ENCODE measurements at regions not wholly inside any gene's neighbourhood (a gene's known extent, or its start where the extent isn't known, plus 50 kb on each side); places are given as distances from the start of the nearest gene placed in this dataset.
"Not testable (repeated sequence)": the region's sequence is repeated elsewhere in the genome, so short reads cannot be mapped to it uniquely, and the experiment has no call there.

- DNase-seq (ENCODE audit: low spot score) = not testable (repeated sequence)
Measured at GRCh38 chr6:180091-180694, 112.1 kb upstream of the DUSP22 start.

DNA sequence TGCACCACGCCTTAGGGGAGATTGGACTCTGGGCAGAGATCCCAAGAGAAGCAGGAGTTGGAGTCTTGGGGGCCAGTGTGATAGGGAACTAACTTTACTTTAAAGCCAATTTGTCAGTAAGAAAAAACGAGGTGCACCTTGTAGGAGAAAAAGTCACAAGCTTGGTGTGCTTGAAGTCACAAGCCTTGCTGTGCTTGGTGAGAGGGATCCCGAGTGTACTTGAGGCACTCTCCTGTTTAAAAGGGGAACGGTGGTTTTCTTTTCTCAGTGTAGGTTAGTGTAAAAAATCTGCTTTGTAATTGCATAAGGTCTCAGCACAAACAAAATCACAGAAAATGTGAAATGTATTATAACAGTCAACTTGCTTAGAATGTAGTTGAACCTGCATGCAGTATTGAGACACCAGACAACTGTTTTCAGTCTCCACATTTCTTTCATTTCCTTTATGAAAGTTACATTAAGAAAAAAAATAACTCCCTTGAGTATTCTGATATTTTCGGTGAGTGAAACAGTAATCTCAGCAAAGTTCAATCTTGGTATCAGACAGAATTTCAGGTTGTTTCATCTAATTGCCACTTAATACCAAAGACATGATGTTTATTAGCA lies 111.1 kb upstream of the DUSP22 start:
- no peak for DNase-seq (ENCODE audit: low spot score)

- DNase-seq (ENCODE audit: low spot score) = no peak
Measured at GRCh38 chr6:183668-184067, 108.6 kb upstream of the DUSP22 start.

GRCh38 chr6:184161-184700 lies 108.1 kb upstream of the DUSP22 start:
- no peak for DNase-seq (ENCODE audit: low spot score)

DNA sequence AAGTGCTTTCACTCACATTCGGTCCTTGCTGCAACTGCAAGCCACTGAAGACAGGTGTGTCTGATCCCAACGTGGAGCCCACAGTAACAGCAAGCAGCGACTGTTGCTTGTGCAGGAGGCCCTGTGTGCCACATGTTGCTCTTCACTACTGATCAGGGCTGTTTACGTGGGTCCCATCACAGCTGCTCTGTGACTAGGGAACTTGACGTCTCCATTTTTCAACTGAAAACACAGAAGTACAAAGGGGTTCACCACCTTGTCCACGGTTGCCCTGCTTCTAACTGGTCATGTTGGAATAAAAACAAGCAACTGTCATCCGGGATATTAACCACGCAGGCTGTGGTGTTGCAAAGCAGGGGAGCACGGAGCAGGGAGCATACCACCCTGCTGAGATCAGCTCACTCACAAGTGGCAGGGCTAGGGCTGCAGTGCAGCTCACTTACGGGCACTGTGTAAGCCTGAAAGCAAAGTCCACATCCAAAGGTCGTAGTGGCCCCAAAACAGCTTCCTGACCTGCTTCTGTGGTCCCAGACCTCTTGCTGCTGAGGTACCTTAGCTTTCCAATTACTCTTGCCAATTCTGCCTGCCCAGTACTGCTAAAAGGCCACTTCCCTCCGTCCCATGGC lies 105.8 kb upstream of the DUSP22 start:
- no peak for DNase-seq (ENCODE audit: low spot score)

DNA sequence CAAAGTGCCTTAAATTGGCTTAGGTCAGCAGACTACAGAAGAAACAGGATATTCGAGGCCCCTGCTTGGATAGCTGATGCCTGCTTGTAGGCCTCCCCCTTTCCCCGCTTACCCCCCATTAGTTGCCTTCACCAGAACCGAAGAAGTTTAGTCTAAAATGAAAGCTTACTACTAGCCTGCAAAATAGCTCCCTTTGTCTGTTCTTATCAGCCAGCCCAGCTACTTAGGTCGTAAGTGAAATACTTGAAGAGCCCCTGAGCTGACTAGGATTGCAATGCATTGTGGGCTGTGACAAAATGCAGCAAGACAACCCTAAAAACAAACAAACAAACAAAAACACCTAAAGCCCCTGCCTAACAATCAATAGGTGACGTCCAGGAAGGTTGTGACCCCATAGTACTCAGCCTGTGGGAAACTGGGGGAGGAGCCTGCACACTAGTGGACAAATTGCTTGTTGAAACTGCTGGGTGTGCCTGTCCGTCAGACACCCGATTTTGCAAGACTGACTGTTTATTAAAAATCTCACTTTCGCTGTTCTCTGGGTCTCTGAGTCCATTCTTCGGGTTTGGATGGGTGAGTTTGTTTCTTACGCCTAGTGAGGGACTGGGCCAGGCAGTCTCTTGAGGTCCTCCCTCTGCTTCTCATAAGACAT lies 105.0 kb upstream of the DUSP22 start:
- no peak for DNase-seq (ENCODE audit: low spot score)

DNA sequence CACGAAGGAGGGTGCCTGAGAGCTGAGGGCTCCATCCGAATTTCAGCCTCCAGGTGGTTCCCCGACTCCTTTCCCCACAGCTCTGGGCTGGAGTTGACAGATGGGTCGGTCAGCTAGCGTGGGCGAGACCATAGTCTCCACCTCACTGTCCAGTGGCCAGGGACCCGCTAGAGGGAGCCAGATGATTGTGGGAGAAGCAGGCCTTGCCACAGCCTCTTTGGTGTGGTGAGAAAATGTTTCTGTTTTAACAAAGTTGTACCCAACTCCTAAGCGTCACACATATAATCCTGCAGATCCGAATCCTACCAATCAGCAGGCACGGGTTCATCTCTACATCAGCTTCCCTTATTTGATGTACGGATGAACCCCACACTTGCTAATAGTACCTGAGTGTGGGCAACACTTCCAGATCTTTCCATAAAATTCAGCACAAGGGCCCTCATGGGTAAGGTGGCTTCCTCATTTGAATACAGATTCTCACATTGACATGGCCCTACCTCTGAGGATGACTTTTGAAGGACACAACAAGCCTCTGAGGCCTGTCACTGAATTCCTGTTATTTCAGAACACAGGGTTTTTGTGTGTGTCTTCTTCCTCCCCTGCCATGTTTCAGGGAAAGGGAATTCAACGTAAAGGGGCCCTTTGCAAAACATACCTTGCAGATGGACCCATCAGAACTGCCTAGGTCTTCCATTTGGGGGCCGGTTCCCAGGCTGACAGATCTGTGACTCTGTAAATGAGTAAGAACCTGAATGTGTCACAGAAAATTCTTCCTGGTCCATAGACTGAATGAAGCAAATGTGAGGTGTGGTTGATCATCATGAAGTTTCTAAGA lies 103.2 kb upstream of the DUSP22 start:
- peak; percentile 71 for DNase-seq (ENCODE audit: low spot score)

- no peak for DNase-seq (ENCODE audit: low spot score)
Measured at GRCh38 chr6:189676-190075, 102.6 kb upstream of the DUSP22 start.

- DNase-seq (ENCODE audit: low spot score) = no peak
Measured at GRCh38 chr6:190596-191395, 101.5 kb upstream of the DUSP22 start.

- DNase-seq (ENCODE audit: low spot score) = no peak
Measured at GRCh38 chr6:191487-192312, 100.6 kb upstream of the DUSP22 start.

DNA sequence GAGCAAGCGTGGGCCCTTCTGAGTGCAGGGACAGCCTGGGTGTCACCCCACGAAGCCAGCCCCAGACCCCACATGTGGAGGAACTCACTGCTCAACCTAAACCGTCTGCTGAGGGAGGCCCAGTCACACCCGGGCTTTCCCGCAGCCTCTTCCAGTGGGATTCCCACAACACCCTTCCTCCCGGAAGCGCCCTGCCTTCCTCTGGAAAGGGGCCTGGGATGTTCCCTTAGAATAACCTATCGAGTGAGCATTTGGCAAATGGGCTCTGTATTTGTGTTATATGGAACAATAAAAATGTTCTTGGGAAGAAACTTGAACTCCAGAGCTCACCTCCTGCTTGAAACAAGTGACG lies 100.0 kb upstream of the DUSP22 start:
- DNase-seq (ENCODE audit: low spot score) = no peak

- no peak for DNase-seq (ENCODE audit: low spot score)
Measured at GRCh38 chr6:193180-193579, 99.1 kb upstream of the DUSP22 start.

DNA sequence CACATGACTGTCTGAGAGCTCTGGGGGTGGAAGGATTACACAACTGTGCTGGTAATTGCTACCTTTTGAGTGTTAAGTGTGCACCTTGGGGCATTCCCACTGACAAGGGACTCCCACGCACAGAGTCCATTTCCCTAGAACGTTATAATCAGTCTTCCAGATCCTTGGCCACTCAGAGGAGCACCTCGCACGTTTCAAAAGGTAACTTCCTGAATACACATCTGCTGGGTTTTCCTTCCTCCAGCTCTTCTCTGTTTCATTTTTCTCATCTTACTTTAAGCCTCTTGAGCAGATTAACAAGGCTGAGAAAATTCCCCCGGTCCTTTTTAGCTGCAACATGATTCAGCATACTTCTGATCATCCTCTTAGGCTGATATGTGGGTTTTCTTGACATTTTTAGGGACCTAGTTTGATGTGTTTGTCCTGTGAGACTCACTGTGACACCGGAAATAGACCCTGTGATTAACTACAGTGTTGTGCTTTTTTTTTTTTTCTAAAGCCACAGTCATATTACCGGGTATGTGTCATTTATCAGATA lies 98.4 kb upstream of the DUSP22 start:
- DNase-seq (ENCODE audit: low spot score) = no peak

DNA sequence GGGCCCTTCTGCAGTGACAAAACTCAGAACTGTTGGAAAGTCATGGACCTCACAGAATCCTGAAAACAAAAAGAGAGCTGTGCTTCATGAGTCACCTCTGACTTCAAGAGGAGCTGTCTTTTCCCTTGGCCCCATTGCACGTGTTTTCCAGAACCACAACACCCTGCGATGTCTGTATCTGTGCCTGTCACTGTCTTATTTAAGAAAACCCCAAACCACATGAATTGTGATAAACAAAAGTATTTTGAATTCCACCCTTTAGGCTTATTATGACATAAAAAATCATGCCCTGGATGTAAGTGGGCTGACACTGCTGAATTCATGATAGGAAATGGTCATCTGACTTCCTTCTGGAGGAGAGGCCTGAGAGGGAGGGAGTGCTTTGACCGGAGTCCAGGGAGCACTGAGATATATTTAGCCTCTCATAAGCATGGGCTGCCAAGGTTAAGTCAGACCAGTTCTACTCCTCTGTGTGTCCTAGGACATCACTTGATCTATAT lies 96.4 kb upstream of the DUSP22 start:
- DNase-seq (ENCODE audit: low spot score) = no peak

- no peak for DNase-seq (ENCODE audit: low spot score)
Measured at GRCh38 chr6:196543-196942, 95.7 kb upstream of the DUSP22 start.

- DNase-seq (ENCODE audit: low spot score) = no peak
Measured at GRCh38 chr6:203661-204060, 88.6 kb upstream of the DUSP22 start.

GRCh38 chr6:206264-206663 lies 86.0 kb upstream of the DUSP22 start:
- no peak for DNase-seq (ENCODE audit: low spot score)

GRCh38 chr6:208364-208763 lies 83.9 kb upstream of the DUSP22 start:
- DNase-seq (ENCODE audit: low spot score) = no peak

DNA sequence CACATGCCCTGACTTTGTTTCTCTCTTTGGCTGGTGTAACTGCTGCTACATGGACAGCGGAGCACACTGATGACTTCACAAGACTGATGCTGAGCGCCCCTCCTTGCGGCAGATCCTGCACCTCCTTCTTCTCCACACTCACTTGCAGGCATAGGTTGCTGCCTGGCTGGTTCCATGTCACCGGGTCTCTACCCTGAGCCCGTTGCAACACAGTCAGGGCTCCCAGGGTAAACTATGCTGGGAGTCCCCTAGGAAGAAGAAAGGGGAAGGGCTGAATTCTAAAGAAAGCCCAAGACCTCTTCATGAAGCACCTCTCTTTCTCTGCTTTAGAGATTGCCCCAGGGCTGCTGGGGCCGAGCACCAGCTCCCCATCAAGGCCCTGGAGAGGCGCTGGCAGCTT lies 83.3 kb upstream of the DUSP22 start:
- DNase-seq (ENCODE audit: low spot score) = no peak

All from LoVo (cell line).